AG09309 (cell line): ENCODE measurements at regions not wholly inside any gene's neighbourhood (a gene's known extent, or its start where the extent isn't known, plus 50 kb on each side); places are given as distances from the start of the nearest gene placed in this dataset.
"Not testable (repeated sequence)": the region's sequence is repeated elsewhere in the genome, so short reads cannot be mapped to it uniquely, and the experiment has no call there.

Source experiments
- DNase-seq: peaks from one replicate; pipeline ENCODE4 v3.0.0-alpha.2; 2010; ENCODE audit warnings: low read depth
- H3K4me3 ChIP-seq: 2 replicates; pipeline ENCODE4 v1.5.1; 2011; ENCODE audit warnings: mild to moderate bottlenecking, low read depth, low read length, moderate library complexity; ENCODE audit not compliant: control insufficient read depth
- TF ChIP-seq, protein P1 (sequence below): IDR thresholded peaks from 2 replicates; pipeline ENCODE4 v1.5.1; 2011; ENCODE audit warnings: mild to moderate bottlenecking, low read depth, low read length, inconsistent platforms; ENCODE audit not compliant: insufficient read depth, control insufficient read depth; ENCODE audit errors: missing control alignments

- no peak overlapping the region for H3K4me3 ChIP-seq
- no peak for DNase-seq
- TF ChIP-seq, protein P1, sequence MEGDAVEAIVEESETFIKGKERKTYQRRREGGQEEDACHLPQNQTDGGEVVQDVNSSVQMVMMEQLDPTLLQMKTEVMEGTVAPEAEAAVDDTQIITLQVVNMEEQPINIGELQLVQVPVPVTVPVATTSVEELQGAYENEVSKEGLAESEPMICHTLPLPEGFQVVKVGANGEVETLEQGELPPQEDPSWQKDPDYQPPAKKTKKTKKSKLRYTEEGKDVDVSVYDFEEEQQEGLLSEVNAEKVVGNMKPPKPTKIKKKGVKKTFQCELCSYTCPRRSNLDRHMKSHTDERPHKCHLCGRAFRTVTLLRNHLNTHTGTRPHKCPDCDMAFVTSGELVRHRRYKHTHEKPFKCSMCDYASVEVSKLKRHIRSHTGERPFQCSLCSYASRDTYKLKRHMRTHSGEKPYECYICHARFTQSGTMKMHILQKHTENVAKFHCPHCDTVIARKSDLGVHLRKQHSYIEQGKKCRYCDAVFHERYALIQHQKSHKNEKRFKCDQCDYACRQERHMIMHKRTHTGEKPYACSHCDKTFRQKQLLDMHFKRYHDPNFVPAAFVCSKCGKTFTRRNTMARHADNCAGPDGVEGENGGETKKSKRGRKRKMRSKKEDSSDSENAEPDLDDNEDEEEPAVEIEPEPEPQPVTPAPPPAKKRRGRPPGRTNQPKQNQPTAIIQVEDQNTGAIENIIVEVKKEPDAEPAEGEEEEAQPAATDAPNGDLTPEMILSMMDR = no peak
Observed at GRCh38 chr2:58601017-58601416, 359.9 kb upstream of the FANCL start.

DNA sequence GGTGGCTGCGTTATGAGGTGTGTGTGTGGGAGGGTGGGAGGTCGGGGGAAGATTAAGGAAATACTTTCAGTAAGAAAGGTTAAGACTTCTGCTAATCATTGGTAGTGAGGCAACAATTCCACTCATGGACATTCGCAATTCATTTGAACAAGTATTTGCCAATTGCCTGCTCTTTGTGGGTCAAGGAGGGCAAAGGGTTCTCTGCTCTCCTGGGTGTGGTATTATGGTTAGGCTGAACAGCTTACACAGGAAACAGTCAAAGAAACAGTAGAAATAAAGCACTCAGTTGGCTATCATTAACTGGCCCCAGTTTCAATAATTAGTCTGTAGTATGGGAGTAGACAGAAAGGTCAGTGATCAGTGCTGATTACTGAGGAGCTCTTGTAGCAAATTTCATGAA is 357.0 kb upstream of the FANCL start:
- no peak for DNase-seq
- no peak overlapping the region for H3K4me3 ChIP-seq
- TF ChIP-seq, protein P1 = no peak

- TF ChIP-seq, protein P1 = no peak
- H3K4me3 ChIP-seq = no peak overlapping the region
- DNase-seq = no peak
Observed at GRCh38 chr2:58595714-58596113, 354.6 kb upstream of the FANCL start.

DNA sequence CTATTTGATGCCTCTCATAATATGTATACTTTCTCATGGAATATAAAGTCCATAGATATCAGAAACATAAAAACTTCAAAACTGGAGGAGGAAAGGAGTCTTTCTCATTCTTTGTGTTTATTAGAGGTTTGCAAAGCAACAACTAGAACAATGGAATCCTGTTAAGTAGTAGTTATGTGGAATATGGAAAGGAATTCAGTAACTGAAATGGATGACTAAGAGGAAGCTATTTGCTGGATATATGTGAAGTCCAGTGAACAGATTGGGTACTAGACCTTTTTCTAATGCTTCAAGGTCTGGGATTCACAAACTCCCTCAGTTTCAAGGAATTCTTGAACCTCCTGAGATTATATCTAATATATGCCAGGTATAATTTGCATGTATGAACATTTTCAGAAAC is 353.6 kb upstream of the FANCL start:
- H3K4me3 ChIP-seq = no peak overlapping the region
- TF ChIP-seq, protein P1 = no peak
- DNase-seq = no peak

DNA sequence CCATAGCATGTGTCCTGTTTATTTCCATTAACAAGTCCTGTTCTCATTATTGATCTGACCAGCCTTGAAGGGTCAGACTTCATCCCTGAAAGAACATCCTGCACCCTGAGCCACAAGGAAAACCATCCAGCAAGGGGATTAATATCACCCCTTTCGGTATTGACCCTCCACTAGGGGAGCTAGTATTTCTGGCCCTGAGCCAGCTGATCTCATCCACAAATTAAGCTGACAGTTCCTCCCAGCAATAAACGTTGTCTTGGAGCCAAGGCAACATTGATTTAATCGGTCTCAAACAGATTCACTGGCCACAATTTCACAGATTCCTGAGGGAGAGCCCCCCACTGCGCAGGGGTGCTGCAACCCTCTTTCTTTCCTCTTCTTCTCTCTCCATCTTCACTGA is 353.1 kb upstream of the FANCL start:
- DNase-seq = no peak
- H3K4me3 ChIP-seq = no peak overlapping the region
- TF ChIP-seq, protein P1 = no peak

DNA sequence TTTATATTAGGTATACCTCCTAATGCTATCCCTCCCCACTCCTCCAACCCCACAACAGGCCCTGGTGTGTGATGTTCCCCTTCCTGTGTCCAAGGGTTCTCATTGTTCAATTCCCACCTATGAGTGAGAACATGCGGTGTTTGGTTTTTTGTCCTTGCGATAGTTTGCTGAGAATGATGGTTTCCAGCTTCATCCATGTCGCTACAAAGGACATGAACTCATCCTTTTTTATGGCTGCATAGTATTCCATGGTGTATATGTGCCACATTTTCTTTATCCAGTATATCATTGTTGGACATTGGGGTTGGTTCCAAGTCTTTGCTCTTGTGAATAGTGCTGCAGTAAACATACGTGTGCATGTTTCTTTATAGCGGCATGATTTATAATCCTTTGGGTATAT is 345.1 kb upstream of the FANCL start:
- H3K4me3 ChIP-seq, DNase-seq: not testable (repeated sequence)

DNA sequence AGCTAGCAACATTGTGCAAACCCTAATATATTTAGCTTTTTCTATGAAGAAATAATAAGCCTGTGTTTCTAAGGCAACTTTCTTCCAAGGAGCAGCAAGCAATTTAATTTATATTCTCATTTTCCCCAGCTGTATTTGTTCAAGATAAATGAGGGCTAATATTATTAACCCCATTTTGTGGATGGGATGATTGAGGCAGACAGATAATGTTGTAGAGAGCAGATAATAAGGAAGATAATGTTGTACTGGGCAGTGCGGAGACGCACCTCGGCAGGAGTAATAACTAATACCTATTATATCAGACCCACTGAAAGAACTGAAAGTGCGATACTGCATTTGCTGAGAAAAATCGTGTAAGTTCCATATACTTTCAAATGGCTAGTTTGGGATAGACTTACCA is 344.1 kb upstream of the FANCL start:
- H3K4me3 ChIP-seq = no peak overlapping the region
- DNase-seq = no peak
- TF ChIP-seq, protein P1 = no peak
